ENCODE measurements at regions not wholly inside any gene's neighbourhood (a gene's known extent, or its start where the extent isn't known, plus 50 kb on each side); places are given as distances from the start of the nearest gene placed in this dataset.

- Histone ChIP-seq H3K27ac (ENCODE audit: control insufficient read depth, insufficient read depth, low read length) (no peak overlapping the region), H3K4me2 (ENCODE audit: control insufficient read depth, extremely low read depth, insufficient read depth, low read depth, low read length) (no peak overlapping the region), H4K20me1 (ENCODE audit: control insufficient read depth, extremely low read depth, insufficient read depth, low read length) (no peaks in the 10 kb centered on the region), H2AFZ (ENCODE audit: control insufficient read depth, low read length) (no peak overlapping the region), H3K36me3 (ENCODE audit: control insufficient read depth in 2 of 2, extremely low read depth in 1 of 2, insufficient read depth in 2 of 2, low read length in 2 of 2) (no peaks in the 10 kb centered on the region), H3K4me3 (ENCODE audit: control insufficient read depth in 2 of 3, extremely low read depth in 1 of 3, insufficient read depth in 2 of 3, low read depth in 1 of 3, low read length in 3 of 3) (no peak overlapping the region), H3K9ac (ENCODE audit: control insufficient read depth, extremely low read depth, insufficient read depth, low read length) (no peak overlapping the region), H3K9me1 (ENCODE audit: control insufficient read depth, extremely low read depth, insufficient read depth, low read length) (no peaks in the 10 kb centered on the region), H3K4me1 (ENCODE audit: control insufficient read depth, extremely low read depth, insufficient read depth, low read length) (no peaks in the 10 kb centered on the region), H3K27me3 (ENCODE audit: control insufficient read depth, extremely low read depth, insufficient read depth, low read length) (no peaks in the 10 kb centered on the region), H3K79me2 (ENCODE audit: control insufficient read depth, insufficient read depth, low read length) (no peaks in the 10 kb centered on the region), H3K9me3 (ENCODE audit: control insufficient read depth, low read depth, low read length) (no peaks in the 10 kb centered on the region)
- no peak for TF ChIP-seq EZH2 (IDR thresholded peaks at IDR 0.05; ENCODE audit: low read length)
- no peak for TF ChIP-seq CTCF (optimal IDR thresholded peaks at IDR 0.05 in 1 of 3, IDR thresholded peaks at IDR 0.05 in 1 of 3, conservative IDR thresholded peaks at IDR 0.05 in 1 of 3; ENCODE audit: extremely low read depth in 1 of 3, insufficient read depth in 2 of 3, low read length in 3 of 3)
- dilution Hi-C loops (cut with MboI; ENCODE audit: extremely low pct_ligation_motif_present, low sequenced_read_pairs) = no loop called here
- DNase-seq (ENCODE audit: low read depth, low spot score) = no peak
- no peak for FAIRE-seq
Observed at GRCh38 chr2:181266614-181267013, 190.6 kb upstream of the ITGA4 start.

GRCh38 chr2:181268174-181268867 is 188.9 kb upstream of the ITGA4 start:
- no peak overlapping the region for H3K9ac ChIP-seq (ENCODE audit: control insufficient read depth, extremely low read depth, insufficient read depth, low read length)
- DNase-seq (ENCODE audit: low read depth, low spot score) = no peak
- dilution Hi-C loops (cut with MboI; ENCODE audit: extremely low pct_ligation_motif_present, low sequenced_read_pairs) = no loop called here

More at GRCh38 chr2:181268174-181268867, 188.9 kb upstream of the ITGA4 start:
- Histone ChIP-seq H3K9me1 (ENCODE audit: control insufficient read depth, extremely low read depth, insufficient read depth, low read length) (no peaks in the 10 kb centered on the region), H3K36me3 (ENCODE audit: control insufficient read depth in 2 of 2, extremely low read depth in 1 of 2, insufficient read depth in 2 of 2, low read length in 2 of 2) (no peaks in the 10 kb centered on the region), H2AFZ (ENCODE audit: control insufficient read depth, low read length) (no peak overlapping the region), H4K20me1 (ENCODE audit: control insufficient read depth, extremely low read depth, insufficient read depth, low read length) (no peaks in the 10 kb centered on the region), H3K9me3 (ENCODE audit: control insufficient read depth, low read depth, low read length) (no peaks in the 10 kb centered on the region), H3K27ac (ENCODE audit: control insufficient read depth, insufficient read depth, low read length) (no peak overlapping the region), H3K4me2 (ENCODE audit: control insufficient read depth, extremely low read depth, insufficient read depth, low read depth, low read length) (no peak overlapping the region), H3K27me3 (ENCODE audit: control insufficient read depth, extremely low read depth, insufficient read depth, low read length) (no peaks in the 10 kb centered on the region), H3K4me3 (ENCODE audit: control insufficient read depth in 2 of 3, extremely low read depth in 1 of 3, insufficient read depth in 2 of 3, low read depth in 1 of 3, low read length in 3 of 3) (no peak overlapping the region), H3K4me1 (ENCODE audit: control insufficient read depth, extremely low read depth, insufficient read depth, low read length) (no peaks in the 10 kb centered on the region), H3K79me2 (ENCODE audit: control insufficient read depth, insufficient read depth, low read length) (no peaks in the 10 kb centered on the region)
- TF ChIP-seq CTCF (optimal IDR thresholded peaks at IDR 0.05 in 1 of 3, IDR thresholded peaks at IDR 0.05 in 1 of 3, conservative IDR thresholded peaks at IDR 0.05 in 1 of 3; ENCODE audit: extremely low read depth in 1 of 3, insufficient read depth in 2 of 3, low read length in 3 of 3) (no peak), EZH2 (IDR thresholded peaks at IDR 0.05; ENCODE audit: low read length) (no peak)
- no peak for FAIRE-seq
